ENCODE measurements at regions not wholly inside any gene's neighbourhood (a gene's known extent, or its start where the extent isn't known, plus 50 kb on each side); places are given as distances from the start of the nearest gene placed in this dataset.

DNA sequence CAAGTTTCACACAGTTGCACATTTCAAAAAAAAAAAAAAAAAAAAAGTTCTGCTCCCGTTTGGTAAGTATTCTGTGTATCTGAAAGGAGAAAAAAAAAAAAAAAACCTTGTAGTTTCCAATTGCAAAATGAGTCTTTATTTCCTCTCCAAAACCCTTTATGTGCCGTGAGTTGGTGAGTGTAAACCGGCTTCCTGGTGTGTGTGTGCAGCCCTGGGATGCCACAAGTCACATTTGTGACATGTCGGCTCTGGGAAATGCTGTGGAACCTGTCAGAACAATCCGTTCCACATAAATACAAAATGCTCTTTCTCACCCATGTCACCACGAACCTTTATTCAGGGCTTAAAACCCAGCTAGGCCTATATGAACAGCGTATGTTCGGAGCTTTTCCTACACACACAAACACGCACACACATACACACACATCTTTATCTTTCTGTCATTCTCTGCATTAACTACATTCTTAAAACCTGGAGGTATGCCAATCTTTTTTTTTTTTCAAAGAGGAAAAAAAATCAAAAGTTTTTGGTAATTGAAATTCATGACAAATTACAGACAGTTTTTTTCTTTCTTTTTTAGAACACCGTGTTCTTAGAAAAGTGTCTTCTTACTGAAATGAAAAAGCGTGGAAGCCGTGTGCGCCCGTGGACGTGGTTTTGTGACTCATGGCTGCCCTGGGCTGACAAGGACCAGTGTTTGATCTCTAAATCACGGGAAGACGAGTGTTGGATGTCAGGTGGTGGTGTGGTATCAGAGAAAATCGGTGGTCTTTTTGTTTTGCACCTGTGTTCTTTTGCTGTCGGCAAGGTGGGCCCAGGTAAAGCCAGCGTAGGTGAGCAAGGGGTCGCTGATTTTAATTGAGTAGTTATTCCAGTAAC lies 612.0 kb downstream of the VRK1 start:
- H3K4me3 ChIP-seq (ENCODE audit: low read depth, low read length): no peak overlapping the region
- TF ChIP-seq, protein P1, sequence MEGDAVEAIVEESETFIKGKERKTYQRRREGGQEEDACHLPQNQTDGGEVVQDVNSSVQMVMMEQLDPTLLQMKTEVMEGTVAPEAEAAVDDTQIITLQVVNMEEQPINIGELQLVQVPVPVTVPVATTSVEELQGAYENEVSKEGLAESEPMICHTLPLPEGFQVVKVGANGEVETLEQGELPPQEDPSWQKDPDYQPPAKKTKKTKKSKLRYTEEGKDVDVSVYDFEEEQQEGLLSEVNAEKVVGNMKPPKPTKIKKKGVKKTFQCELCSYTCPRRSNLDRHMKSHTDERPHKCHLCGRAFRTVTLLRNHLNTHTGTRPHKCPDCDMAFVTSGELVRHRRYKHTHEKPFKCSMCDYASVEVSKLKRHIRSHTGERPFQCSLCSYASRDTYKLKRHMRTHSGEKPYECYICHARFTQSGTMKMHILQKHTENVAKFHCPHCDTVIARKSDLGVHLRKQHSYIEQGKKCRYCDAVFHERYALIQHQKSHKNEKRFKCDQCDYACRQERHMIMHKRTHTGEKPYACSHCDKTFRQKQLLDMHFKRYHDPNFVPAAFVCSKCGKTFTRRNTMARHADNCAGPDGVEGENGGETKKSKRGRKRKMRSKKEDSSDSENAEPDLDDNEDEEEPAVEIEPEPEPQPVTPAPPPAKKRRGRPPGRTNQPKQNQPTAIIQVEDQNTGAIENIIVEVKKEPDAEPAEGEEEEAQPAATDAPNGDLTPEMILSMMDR (conservative IDR thresholded peaks at IDR 0.05; ENCODE audit: low read depth, low read length): no peak
- DNase-seq (ENCODE audit: low read depth): no peak

DNA sequence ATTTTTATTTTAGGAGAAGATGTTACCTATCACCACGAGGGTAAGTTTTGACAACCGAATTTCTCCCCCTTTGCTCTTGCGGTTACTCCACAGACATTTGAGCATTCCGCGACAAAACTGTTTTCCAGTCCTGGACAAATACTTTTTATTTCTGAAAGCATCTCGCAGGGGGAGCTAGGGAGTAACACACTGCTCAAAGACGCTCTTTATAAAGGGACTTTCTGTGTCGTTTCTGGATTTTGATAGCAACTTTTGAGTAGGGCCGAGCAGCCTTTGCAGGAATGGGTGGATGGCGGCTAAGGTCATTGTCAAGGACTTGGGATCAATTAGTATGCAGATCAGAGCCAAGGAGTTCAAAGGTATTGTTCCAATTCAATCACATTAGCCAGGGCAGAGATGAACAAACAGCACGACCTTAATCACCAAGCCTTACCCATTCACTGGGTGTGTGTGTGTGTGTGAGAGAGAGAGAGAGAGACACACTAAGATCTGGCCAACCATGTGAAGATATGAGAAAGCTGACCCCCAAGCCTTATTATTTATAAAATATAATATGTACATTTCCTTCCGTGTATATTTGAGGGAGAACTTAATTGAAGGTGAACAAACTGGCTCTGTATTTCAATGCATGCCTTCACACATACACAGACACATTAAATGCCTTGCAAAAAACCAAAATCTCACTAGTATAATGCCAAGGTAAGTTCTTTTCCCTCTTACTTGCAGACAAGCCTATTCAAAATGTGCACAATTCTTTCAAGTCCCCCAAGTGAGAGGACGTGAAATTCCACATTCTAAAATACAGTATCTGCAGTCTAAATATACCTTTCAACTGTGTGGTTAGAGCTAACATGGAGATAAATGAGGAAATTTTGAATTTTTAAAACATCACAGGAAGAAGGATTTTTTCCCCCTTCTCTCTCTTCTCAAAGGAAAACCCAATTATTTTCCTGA lies 613.8 kb downstream of the VRK1 start:
- DNase-seq (ENCODE audit: low read depth): no peak
- TF ChIP-seq, protein P1 (conservative IDR thresholded peaks at IDR 0.05; ENCODE audit: low read depth, low read length): no peak
- H3K4me3 ChIP-seq (ENCODE audit: low read depth, low read length): no peak overlapping the region

DNA sequence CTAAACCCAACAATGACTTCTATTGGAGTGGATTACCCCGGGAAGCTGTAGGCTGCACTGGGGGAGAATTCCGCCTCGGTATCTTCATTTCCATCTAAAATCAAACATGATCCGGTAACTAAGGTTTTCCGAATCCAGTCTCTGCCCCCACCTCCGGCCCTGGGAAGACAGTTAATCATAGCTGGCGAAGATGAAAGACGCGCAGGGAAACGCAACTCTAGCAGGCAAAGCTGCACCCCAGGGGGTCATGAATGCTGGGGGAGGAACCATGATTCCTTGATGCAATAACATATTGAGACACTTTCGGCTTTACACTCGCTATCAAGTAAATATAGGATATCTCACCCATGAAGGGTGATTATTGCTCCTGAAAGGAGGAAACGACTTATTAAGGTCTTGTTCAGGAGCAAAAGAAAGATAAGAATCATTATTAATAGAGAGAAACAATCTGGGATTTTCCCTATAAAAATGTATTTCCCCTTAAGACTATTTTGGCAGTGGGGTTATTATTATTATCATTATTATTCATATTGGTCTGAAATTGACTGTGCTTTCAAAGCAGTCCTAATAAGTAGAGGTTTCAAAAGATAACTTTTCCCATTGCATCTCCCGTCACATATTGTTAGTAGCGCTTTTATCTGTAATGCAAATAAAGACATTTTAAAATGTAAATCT lies 614.9 kb downstream of the VRK1 start:
- DNase-seq (ENCODE audit: low read depth): peak; percentile 1
- no peak overlapping the region for H3K4me3 ChIP-seq (ENCODE audit: low read depth, low read length)
- TF ChIP-seq, protein P1 (conservative IDR thresholded peaks at IDR 0.05; ENCODE audit: low read depth, low read length): no peak

DNA sequence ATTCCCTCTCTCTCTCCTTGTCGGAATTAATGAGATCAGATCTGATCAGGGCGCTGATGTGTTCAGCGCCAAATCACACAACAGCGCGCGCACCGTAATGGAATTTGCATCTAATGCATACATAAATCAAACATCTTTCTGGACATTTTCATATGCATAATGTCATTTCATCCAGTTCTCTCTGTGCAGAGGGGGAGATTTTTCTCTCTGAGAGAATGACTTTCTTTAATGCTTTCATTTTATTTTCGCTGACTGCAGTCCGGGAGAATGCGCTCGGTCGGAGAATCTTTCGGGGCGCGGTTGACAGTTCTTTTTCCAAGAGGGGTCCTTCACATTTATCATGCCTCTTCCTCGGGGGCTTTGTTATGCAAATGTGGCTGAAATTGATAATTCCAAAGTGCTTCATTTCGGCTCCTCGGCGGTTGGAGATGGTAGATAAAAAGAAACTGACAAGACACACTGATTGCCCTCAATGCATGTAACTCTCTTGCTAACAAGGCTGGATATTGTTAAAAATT lies 615.9 kb downstream of the VRK1 start:
- H3K4me3 ChIP-seq (ENCODE audit: low read depth, low read length): no peak overlapping the region
- TF ChIP-seq, protein P1 (conservative IDR thresholded peaks at IDR 0.05; ENCODE audit: low read depth, low read length): no peak
- no peak for DNase-seq (ENCODE audit: low read depth)

DNA sequence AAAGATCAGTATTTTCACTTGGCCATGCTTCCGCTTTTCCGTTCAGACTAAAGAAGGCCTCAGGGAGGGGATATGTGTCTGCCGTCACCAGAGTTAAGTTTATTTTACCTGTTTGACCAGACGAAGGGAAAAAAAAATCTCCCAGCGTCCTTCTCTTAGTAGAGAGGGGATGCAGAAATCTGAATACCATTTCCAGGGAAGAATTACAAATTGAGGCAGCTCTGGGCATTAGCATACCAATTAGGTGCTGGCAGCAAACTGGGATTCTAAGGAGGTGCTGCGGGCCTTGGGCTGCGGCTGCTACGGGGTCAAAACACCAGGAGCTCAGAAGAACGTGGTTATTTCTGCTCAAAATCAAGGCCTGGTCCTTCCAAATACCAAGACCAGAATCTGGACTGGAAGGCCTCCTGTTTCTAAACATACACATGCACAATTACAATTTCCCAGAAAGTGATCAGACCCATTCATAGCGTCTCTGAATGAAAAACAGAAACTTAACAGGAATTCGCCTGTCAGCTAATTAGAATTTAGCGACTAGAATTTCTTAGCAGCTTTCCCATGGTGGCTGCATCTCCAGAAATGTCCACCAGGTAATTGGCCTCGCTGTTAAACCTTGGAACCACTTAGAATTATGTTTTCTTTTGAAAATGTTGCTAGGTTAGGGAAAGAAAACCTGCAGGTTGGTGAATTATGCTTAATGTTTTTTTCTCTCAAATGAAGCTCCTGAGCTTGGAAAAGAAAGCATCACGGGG lies 617.0 kb downstream of the VRK1 start:
- TF ChIP-seq, protein P1 (conservative IDR thresholded peaks at IDR 0.05; ENCODE audit: low read depth, low read length): no peak
- DNase-seq (ENCODE audit: low read depth): no peak
- no peak overlapping the region for H3K4me3 ChIP-seq (ENCODE audit: low read depth, low read length)

DNA sequence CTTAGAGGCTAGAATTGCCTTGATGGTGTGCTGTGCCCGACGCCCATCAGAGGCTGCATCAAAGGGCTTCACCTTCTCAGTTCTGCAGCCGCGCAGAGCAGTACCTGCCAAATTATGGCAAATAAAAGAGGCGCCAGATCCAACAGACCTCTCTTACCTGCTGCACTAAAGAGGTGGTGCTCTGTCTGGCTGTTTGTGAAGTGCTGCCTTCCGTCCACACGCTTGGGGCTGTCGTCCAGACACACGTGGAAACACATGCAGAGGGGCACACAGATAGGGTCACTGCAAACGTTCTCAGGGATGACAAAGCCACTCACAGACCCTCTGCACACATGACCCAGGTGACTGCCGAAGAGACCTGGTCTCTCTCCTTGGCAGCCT lies 617.5 kb downstream of the VRK1 start:
- TF ChIP-seq, protein P1 (conservative IDR thresholded peaks at IDR 0.05; ENCODE audit: low read depth, low read length): no peak
- no peak overlapping the region for H3K4me3 ChIP-seq (ENCODE audit: low read depth, low read length)
- DNase-seq (ENCODE audit: low read depth): no peak

All from choroid plexus epithelial cell (primary cell).